Body of pancreas (tissue), 4 donors: ENCODE measurements at regions not wholly inside any gene's neighbourhood (a gene's known extent, or its start where the extent isn't known, plus 50 kb on each side); places are given as distances from the start of the nearest gene placed in this dataset.

Source experiments
- POLR2A ChIP-seq, 3 donors: fragments of 450-650 bp; IDR thresholded peaks; one replicate each; pipeline ENCODE4 v1.6.1; 2016; ENCODE audit warnings: antibody characterized with exemption in 3 of 3, mild to moderate bottlenecking in 2 of 3
- TF ChIP-seq, protein P1 (sequence below), 7 experiments: fragments of 450-650 bp in 4 of 7; fragments of 200-600 bp in 3 of 7; sonication (generic) in 3 of 7; IDR thresholded peaks; one replicate each; pipeline ENCODE4 v1.5.1; 2016 to 2019; ENCODE audit warnings: antibody characterized with exemption in 7 of 7

DNA sequence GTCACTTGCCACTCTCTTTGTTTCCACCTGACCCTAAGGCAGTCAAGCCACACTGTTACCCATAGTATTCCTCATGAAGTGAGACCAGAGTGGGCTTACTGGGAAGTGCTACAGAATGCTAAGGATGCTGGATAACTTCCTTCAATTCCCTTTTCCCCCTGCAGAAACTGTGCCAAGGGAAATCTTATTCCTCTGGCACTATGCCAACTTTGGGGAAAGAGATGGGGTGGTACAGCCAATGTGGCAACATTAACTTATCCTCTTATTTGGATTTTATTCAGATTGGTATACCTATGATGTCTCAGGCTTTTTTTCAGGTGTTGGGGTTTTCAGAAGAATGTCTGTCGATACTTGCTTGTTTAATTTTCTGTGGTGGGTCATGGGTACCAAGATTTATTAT, 599.4 kb upstream of the PBX1 start:
- TF ChIP-seq, protein P1, sequence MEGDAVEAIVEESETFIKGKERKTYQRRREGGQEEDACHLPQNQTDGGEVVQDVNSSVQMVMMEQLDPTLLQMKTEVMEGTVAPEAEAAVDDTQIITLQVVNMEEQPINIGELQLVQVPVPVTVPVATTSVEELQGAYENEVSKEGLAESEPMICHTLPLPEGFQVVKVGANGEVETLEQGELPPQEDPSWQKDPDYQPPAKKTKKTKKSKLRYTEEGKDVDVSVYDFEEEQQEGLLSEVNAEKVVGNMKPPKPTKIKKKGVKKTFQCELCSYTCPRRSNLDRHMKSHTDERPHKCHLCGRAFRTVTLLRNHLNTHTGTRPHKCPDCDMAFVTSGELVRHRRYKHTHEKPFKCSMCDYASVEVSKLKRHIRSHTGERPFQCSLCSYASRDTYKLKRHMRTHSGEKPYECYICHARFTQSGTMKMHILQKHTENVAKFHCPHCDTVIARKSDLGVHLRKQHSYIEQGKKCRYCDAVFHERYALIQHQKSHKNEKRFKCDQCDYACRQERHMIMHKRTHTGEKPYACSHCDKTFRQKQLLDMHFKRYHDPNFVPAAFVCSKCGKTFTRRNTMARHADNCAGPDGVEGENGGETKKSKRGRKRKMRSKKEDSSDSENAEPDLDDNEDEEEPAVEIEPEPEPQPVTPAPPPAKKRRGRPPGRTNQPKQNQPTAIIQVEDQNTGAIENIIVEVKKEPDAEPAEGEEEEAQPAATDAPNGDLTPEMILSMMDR (IDR thresholded peaks at IDR 0.05), result no peak
- TF ChIP-seq POLR2A (IDR thresholded peaks at IDR 0.05), result no peak
